SK-N-SH (cell line): ENCODE measurements at regions not wholly inside any gene's neighbourhood (a gene's known extent, or its start where the extent isn't known, plus 50 kb on each side); places are given as distances from the start of the nearest gene placed in this dataset.

ENCODE experiments used
- CTCF ChIA-PET: fragments of 300-600, 350-600 bp; formaldehyde crosslinking; extraction: SDS; loops from one replicate; lab custom pipeline; 2021; lab: Yijun Ruan, JAX
- POLR2A ChIA-PET: fragments of 350-600 bp; sonication (Branson Sonifier 250); formaldehyde crosslinking; extraction: SDS; loops from one replicate; lab custom pipeline; 2020; ENCODE audit warnings: antibody characterized with exemption, inconsistent platforms; lab: Yijun Ruan, JAX
- DNase-seq: peaks from one replicate; pipeline ENCODE4 v3.0.0; 2012
- H2AFZ ChIP-seq: fragments of 200-600 bp; sonication (generic); 2 replicates; pipeline ENCODE4 v1.8.1; 2016; ENCODE audit warnings: antibody characterized with exemption, mild to moderate bottlenecking, low read depth
- H3F3A ChIP-seq: fragments of 200-600 bp; sonication (generic); replicated peaks from 2 replicates; pipeline ENCODE3; 2016; ENCODE audit warnings: antibody characterized with exemption, mild to moderate bottlenecking; ENCODE audit not compliant: insufficient read depth
- H3K27ac ChIP-seq, 2 experiments: fragments of 200-500 bp in 1 of 2; fragments of 200-600 bp in 1 of 2; sonication (Bioruptor generic) in 1 of 2; sonication (generic), shearing (Covaris generic) in 1 of 2; 2 replicates each; pipeline versions ENCODE4 v1.5.1 to v1.6.1; 2014 to 2016; ENCODE audit warnings: low read depth in 2 of 2, inconsistent platforms in 1 of 2, low read length in 1 of 2, mild to moderate bottlenecking in 1 of 2, mixed read lengths in 1 of 2
- H3K27me3 ChIP-seq: fragments of 200-600 bp; sonication (generic), shearing (Covaris generic); 2 replicates; pipeline ENCODE4 v1.6.1; 2016; ENCODE audit warnings: mixed run types; ENCODE audit not compliant: insufficient read depth
- H3K36me3 ChIP-seq, 2 experiments: fragments of 200-500 bp in 1 of 2; fragments of 200-600 bp in 1 of 2; sonication (Bioruptor generic) in 1 of 2; sonication (generic) in 1 of 2; replicated peaks in 1 of 2; 2 replicates each; pipeline versions ENCODE3 to v1.5.1; 2014 to 2016; ENCODE audit warnings: low read length in 1 of 2, mild to moderate bottlenecking in 1 of 2; ENCODE audit not compliant: insufficient read depth in 2 of 2, control insufficient read depth in 1 of 2
- H3K4me1 ChIP-seq, 2 experiments: fragments of 200-500 bp in 1 of 2; fragments of 200-600 bp in 1 of 2; sonication (Bioruptor generic) in 1 of 2; sonication (generic), shearing (Covaris generic) in 1 of 2; 2 replicates each; pipeline versions ENCODE4 v1.5.1 to v1.6.1; 2014 to 2016; ENCODE audit warnings: low read depth in 1 of 2, low read length in 1 of 2, mixed run types in 1 of 2; ENCODE audit not compliant: insufficient read depth in 2 of 2, control insufficient read depth in 1 of 2
- H3K4me2 ChIP-seq: fragments of 200-600 bp; sonication (generic), shearing (Covaris generic); 2 replicates; pipeline ENCODE4 v1.6.1; 2017; ENCODE audit warnings: mixed run types
- H3K4me3 ChIP-seq, 2 experiments: fragments of 200-500 bp in 1 of 2; fragments of 200-600 bp in 1 of 2; sonication (Bioruptor generic) in 1 of 2; sonication (generic), shearing (Covaris generic) in 1 of 2; 2 replicates each; pipeline versions ENCODE4 v1.5.1 to v1.8.1; 2014 to 2016; ENCODE audit warnings: low read depth in 2 of 2, inconsistent platforms in 1 of 2, low read length in 1 of 2, mild to moderate bottlenecking in 1 of 2, mixed read lengths in 1 of 2, moderate library complexity in 1 of 2
- H3K79me2 ChIP-seq: fragments of 200-600 bp; sonication (generic); 2 replicates; pipeline ENCODE4 v1.8.1; 2017; ENCODE audit warnings: mild to moderate bottlenecking; ENCODE audit not compliant: insufficient read depth
- H3K9ac ChIP-seq: fragments of 200-600 bp; sonication (generic); 2 replicates; pipeline ENCODE4 v1.6.1; 2017; ENCODE audit warnings: mixed run types
- H3K9me2 ChIP-seq: fragments of 200-600 bp; sonication (generic); 2 replicates; pipeline ENCODE4 v1.6.1; 2017; ENCODE audit warnings: mixed run types
- H3K9me3 ChIP-seq: fragments of 200-600 bp; sonication (generic); 2 replicates; pipeline ENCODE4 v1.6.1; 2017; ENCODE audit warnings: mixed run types, mild to moderate bottlenecking, moderate library complexity
- H4K20me1 ChIP-seq: fragments of 200-600 bp; sonication (generic); 2 replicates; pipeline ENCODE4 v1.6.1; 2017; ENCODE audit warnings: mild to moderate bottlenecking, mixed run types; ENCODE audit not compliant: insufficient read depth
- CTCF ChIP-seq: fragments of 200-600 bp; sonication (generic); IDR thresholded peaks from 2 replicates; pipeline ENCODE4 v1.6.1; 2017; ENCODE audit warnings: antibody characterized with exemption, mild to moderate bottlenecking, moderate library complexity
- ELF1 ChIP-seq: IDR thresholded peaks from 2 replicates; pipeline ENCODE4 v1.4.0; 2012
- EP300 ChIP-seq, 2 experiments: IDR thresholded peaks; 2 replicates each; pipeline versions ENCODE4 v1.4.0 to v1.6.1; 2012; ENCODE audit warnings: borderline replicate concordance in 1 of 2, low read depth in 1 of 2, low read length in 1 of 2
- FOSL2 ChIP-seq: IDR thresholded peaks from 2 replicates; pipeline ENCODE4 v1.4.0; 2012; ENCODE audit warnings: low read depth, mild to moderate bottlenecking, moderate library complexity, borderline replicate concordance
- FOXM1 ChIP-seq: IDR thresholded peaks from 2 replicates; pipeline ENCODE4 v1.4.0; 2012; ENCODE audit warnings: low read depth, mild to moderate bottlenecking
- MXI1 ChIP-seq: IDR thresholded peaks from 2 replicates; pipeline ENCODE4 v1.6.1; 2012; ENCODE audit warnings: mild to moderate bottlenecking, low read depth, low read length, improper control_type of control experiment
- NFIC ChIP-seq: IDR thresholded peaks from 2 replicates; pipeline ENCODE4 v1.4.0; 2012; ENCODE audit warnings: borderline replicate concordance
- RCOR1 ChIP-seq: fragments of 150-350 bp; IDR thresholded peaks from 2 replicates; pipeline ENCODE4 v1.6.1; 2017; ENCODE audit warnings: antibody characterized with exemption, low read length
- REST ChIP-seq: IDR thresholded peaks from 2 replicates; pipeline ENCODE4 v1.6.1; 2012; ENCODE audit warnings: mild to moderate bottlenecking, low read depth, low read length, moderate library complexity
- SMC3 ChIP-seq: IDR thresholded peaks from 2 replicates; pipeline ENCODE4 v1.6.1; 2012; ENCODE audit warnings: low read depth, low read length, improper control_type of control experiment
- TCF12 ChIP-seq: IDR thresholded peaks from 2 replicates; pipeline ENCODE4 v1.4.0; 2012
- USF1 ChIP-seq: IDR thresholded peaks from 2 replicates; pipeline ENCODE4 v1.4.0; 2012; ENCODE audit warnings: low read depth, borderline replicate concordance
- WGBS: methylation state at CpG from one replicate; pipeline ENCODE4 v1.1.6; 2017; ENCODE audit warnings: low lambda C conversion rate; 5-methylcytosine and 5-hydroxymethylcytosine counted together

GRCh38 chr5:21238786-21239185 is 1250.8 kb upstream of the CDH18 start (continued):
- no peak for TF ChIP-seq REST
- TF ChIP-seq MXI1: no peak
- no peak for TF ChIP-seq SMC3
- TF ChIP-seq NFIC: no peak
- TF ChIP-seq, all 33 proteins: peak for 0

GRCh38 chr5:21237461-21237860 is 1249.5 kb upstream of the CDH18 start:
- TF ChIP-seq ELF1: no peak
- TF ChIP-seq CTCF: no peak
- TF ChIP-seq EP300 (IDR thresholded peaks at IDR 0.05; ENCODE audit: borderline replicate concordance in 1 of 2, low read depth in 1 of 2, low read length in 1 of 2): no peak
- no peak for TF ChIP-seq TCF12
- no peak for TF ChIP-seq USF1
- no peak for TF ChIP-seq RCOR1
- TF ChIP-seq FOXM1: no peak
- TF ChIP-seq FOSL2: no peak
- TF ChIP-seq, all 33 proteins: peak for 0

More at GRCh38 chr5:21237461-21237860, 1249.5 kb upstream of the CDH18 start:
- no peaks in the 10 kb centered on the region for H4K20me1 ChIP-seq
- 3% methylated on average over 1 of the region's 1 CpG for WGBS
- no peaks in the 10 kb centered on the region for H3K79me2 ChIP-seq
- H3K36me3 ChIP-seq: no peaks in the 10 kb centered on the region
- H3K9me3 ChIP-seq: no peaks in the 10 kb centered on the region
- DNase-seq: no peak
- no peak overlapping the region for H2AFZ ChIP-seq
- no peaks in the 10 kb centered on the region for H3F3A ChIP-seq
- ChIA-PET POLR2A (no interaction called here), CTCF (no interaction called here)
- H3K4me2 ChIP-seq: no peak overlapping the region
- no peak overlapping the region for H3K9ac ChIP-seq
- H3K4me1 ChIP-seq: peaks cover 0 to 8% of the 10 kb centered on the region in 2 experiments; a peak in 1 of 4 replicates
- no peaks in the 10 kb centered on the region for H3K9me2 ChIP-seq
- no peak overlapping the region for H3K27ac ChIP-seq
- H3K27me3 ChIP-seq: no peaks in the 10 kb centered on the region
- no peak overlapping the region for H3K4me3 ChIP-seq
